A549 (cell line): ENCODE measurements at regions not wholly inside any gene's neighbourhood (a gene's known extent, or its start where the extent isn't known, plus 50 kb on each side); places are given as distances from the start of the nearest gene placed in this dataset.

Experiments used
- ESRRA ChIP-seq: fragments of 150-350 bp; IDR thresholded peaks from 2 replicates; pipeline ENCODE4 v1.6.1; 2014; ENCODE audit warnings: mild to moderate bottlenecking, low read length, borderline replicate concordance
- HOXB13 ChIP-seq: fragments of 250-450 bp; sonication (Bioruptor Pico); IDR thresholded peaks from 2 replicates; pipeline ENCODE4 v1.5.0; 2020; ENCODE audit warnings: low read depth, mild to moderate bottlenecking, moderate library complexity
- PHF8 ChIP-seq: fragments of 200-600 bp; sonication (generic); IDR thresholded peaks from 2 replicates; pipeline ENCODE4 v1.6.1; 2016; ENCODE audit warnings: low read depth, mild to moderate bottlenecking, antibody characterized with exemption, moderate library complexity, borderline replicate concordance
- POLR2A ChIP-seq: IDR thresholded peaks from 2 replicates; pipeline ENCODE4 v1.6.1; 2012; ENCODE audit warnings: mild to moderate bottlenecking, low read length
- POLR2AphosphoS2 ChIP-seq: conservative IDR thresholded peaks from 2 replicates; pipeline ENCODE4 v1.6.1; 2012; ENCODE audit warnings: low read length, improper control_type of control experiment, inconsistent platforms
- RNF2 ChIP-seq: fragments of 200-600 bp; sonication (generic); IDR thresholded peaks from 2 replicates; pipeline ENCODE4 v1.6.1; 2016; ENCODE audit warnings: low read depth, mild to moderate bottlenecking, antibody characterized with exemption, moderate library complexity, borderline replicate concordance
- SMC3 ChIP-seq: fragments of >200 bp; sonication (Bioruptor Twin); formaldehyde crosslinking; IDR thresholded peaks from 3 replicates; pipeline ENCODE4 v1.6.1; 2018; ENCODE audit warnings: inconsistent platforms
- TF ChIP-seq, protein P1 (sequence below): fragments of 200-600 bp; sonication (generic); IDR thresholded peaks from 2 replicates; pipeline ENCODE4 v1.6.1; 2016; ENCODE audit warnings: antibody characterized with exemption, mild to moderate bottlenecking, moderate library complexity
- TF ChIP-seq, protein P2 (sequence below): fragments of >200 bp; sonication (Bioruptor Twin); formaldehyde crosslinking; IDR thresholded peaks from 3 replicates; pipeline ENCODE4 v1.5.1; 2016
- TF ChIP-seq, protein P3 (sequence below): fragments of 450-650 bp; IDR thresholded peaks from 2 replicates; pipeline ENCODE4 v1.6.1; 2014; ENCODE audit warnings: antibody characterized with exemption

GRCh38 chr3:26229801-26230200 is 392.8 kb upstream of the LRRC3B start:
- TF ChIP-seq POLR2A (no peak), SMC3 (no peak), HOXB13 (CRISPR knock-in tag) (no peak), RNF2 (no peak), ESRRA (no peak), POLR2AphosphoS2 (no peak), PHF8 (no peak)
- TF ChIP-seq, protein P1, sequence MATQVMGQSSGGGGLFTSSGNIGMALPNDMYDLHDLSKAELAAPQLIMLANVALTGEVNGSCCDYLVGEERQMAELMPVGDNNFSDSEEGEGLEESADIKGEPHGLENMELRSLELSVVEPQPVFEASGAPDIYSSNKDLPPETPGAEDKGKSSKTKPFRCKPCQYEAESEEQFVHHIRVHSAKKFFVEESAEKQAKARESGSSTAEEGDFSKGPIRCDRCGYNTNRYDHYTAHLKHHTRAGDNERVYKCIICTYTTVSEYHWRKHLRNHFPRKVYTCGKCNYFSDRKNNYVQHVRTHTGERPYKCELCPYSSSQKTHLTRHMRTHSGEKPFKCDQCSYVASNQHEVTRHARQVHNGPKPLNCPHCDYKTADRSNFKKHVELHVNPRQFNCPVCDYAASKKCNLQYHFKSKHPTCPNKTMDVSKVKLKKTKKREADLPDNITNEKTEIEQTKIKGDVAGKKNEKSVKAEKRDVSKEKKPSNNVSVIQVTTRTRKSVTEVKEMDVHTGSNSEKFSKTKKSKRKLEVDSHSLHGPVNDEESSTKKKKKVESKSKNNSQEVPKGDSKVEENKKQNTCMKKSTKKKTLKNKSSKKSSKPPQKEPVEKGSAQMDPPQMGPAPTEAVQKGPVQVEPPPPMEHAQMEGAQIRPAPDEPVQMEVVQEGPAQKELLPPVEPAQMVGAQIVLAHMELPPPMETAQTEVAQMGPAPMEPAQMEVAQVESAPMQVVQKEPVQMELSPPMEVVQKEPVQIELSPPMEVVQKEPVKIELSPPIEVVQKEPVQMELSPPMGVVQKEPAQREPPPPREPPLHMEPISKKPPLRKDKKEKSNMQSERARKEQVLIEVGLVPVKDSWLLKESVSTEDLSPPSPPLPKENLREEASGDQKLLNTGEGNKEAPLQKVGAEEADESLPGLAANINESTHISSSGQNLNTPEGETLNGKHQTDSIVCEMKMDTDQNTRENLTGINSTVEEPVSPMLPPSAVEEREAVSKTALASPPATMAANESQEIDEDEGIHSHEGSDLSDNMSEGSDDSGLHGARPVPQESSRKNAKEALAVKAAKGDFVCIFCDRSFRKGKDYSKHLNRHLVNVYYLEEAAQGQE: no peak
- TF ChIP-seq, protein P2, sequence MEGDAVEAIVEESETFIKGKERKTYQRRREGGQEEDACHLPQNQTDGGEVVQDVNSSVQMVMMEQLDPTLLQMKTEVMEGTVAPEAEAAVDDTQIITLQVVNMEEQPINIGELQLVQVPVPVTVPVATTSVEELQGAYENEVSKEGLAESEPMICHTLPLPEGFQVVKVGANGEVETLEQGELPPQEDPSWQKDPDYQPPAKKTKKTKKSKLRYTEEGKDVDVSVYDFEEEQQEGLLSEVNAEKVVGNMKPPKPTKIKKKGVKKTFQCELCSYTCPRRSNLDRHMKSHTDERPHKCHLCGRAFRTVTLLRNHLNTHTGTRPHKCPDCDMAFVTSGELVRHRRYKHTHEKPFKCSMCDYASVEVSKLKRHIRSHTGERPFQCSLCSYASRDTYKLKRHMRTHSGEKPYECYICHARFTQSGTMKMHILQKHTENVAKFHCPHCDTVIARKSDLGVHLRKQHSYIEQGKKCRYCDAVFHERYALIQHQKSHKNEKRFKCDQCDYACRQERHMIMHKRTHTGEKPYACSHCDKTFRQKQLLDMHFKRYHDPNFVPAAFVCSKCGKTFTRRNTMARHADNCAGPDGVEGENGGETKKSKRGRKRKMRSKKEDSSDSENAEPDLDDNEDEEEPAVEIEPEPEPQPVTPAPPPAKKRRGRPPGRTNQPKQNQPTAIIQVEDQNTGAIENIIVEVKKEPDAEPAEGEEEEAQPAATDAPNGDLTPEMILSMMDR: no peak
- TF ChIP-seq, protein P3, sequence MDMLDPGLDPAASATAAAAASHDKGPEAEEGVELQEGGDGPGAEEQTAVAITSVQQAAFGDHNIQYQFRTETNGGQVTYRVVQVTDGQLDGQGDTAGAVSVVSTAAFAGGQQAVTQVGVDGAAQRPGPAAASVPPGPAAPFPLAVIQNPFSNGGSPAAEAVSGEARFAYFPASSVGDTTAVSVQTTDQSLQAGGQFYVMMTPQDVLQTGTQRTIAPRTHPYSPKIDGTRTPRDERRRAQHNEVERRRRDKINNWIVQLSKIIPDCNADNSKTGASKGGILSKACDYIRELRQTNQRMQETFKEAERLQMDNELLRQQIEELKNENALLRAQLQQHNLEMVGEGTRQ: no peak
